ENCODE measurements at regions not wholly inside any gene's neighbourhood (a gene's known extent, or its start where the extent isn't known, plus 50 kb on each side); places are given as distances from the start of the nearest gene placed in this dataset.

DNA sequence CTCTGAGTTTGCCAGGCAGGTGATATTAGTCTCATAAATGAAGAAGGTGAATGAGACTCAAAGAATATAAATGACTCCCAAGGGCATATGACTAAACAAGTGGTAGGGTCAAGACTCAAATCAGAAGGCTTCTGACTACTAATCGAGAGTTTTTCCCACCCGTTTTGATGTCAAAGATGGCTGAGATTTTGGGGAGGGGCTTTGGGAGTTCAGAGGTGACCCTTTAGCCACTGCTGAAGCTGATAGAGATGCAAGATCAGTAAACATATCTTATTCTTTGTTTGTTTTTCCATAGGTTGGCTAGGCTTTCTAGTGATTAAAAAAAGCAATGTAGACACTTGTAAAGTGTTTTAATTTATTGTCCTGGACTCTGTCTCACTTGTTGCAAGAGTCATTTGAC lies 239.6 kb upstream of the PLEKHG7 start:
- H3K27ac ChIP-seq (ENCODE audit: insufficient read depth in 1 of 2, low read depth in 1 of 2, low read length in 2 of 2, poor library complexity in 1 of 2, severe bottlenecking in 2 of 2) = no peak overlapping the region
- no peak overlapping the region for H3K4me3 ChIP-seq (ENCODE audit: control insufficient read depth in 1 of 7, extremely low read depth in 1 of 7, insufficient read depth in 4 of 7, low read depth in 2 of 7, low read length in 6 of 7)
- no peaks in the 10 kb centered on the region for H3K36me3 ChIP-seq (ENCODE audit: control insufficient read depth in 4 of 4, insufficient read depth in 4 of 4, low read length in 3 of 4)
- POLR2A ChIA-PET = no interaction called here
- DNase-seq = no peak
- H3K27me3 ChIP-seq (replicated peaks in 2 of 5; ENCODE audit: control insufficient read depth in 4 of 5, insufficient read depth in 5 of 5, low read length in 4 of 5) = no peaks in the 10 kb centered on the region
- no peaks in the 10 kb centered on the region for H3K9me3 ChIP-seq (ENCODE audit: control extremely low read depth in 1 of 5, control insufficient read depth in 4 of 5, insufficient read depth in 2 of 5, low read depth in 1 of 5, low read length in 4 of 5)
- CTCF ChIA-PET = interaction anchor here (1.2 kb wide), 1 partner anchor 54 kb away, joined by 3 read pairs; no protein-coding TSS in a partner anchor
- 94% methylated on average over 2 of the region's 2 CpGs for WGBS (ENCODE audit: insufficient coverage)
- H3K4me1 ChIP-seq (ENCODE audit: control extremely low read depth in 1 of 4, control insufficient read depth in 4 of 4, insufficient read depth in 4 of 4, low read length in 3 of 4) = peaks cover 2 to 17% (median 7%) of the 10 kb centered on the region in 4 experiments

DNA sequence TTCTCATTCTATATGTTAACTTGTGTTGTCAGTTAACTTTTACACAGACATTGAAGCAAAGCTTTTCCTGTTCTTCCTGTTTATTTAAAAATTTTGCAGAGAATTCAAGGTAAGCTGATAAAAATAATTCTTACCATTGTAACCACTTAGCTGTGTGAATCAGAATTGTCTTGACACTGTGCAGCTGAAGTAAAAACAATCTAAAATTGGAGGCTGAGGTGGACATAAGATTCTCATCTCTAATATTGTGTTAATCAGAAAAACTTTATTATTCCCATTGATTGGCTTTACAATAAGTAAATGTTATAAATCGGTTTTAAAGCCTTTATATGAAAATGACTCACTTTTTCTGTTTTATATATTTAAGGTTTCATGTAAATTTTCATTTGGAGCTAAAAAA lies 240.3 kb upstream of the PLEKHG7 start:
- no peak for DNase-seq
- POLR2A ChIA-PET = no interaction called here

GRCh38 chr12:92462049-92462448 lies 240.7 kb upstream of the PLEKHG7 start:
- no CpG with 5 or more reads among the region's 3 CpGs for WGBS (ENCODE audit: insufficient coverage)
- no peak overlapping the region for H3K27ac ChIP-seq (ENCODE audit: insufficient read depth in 1 of 2, low read depth in 1 of 2, low read length in 2 of 2, poor library complexity in 1 of 2, severe bottlenecking in 2 of 2)
- no peaks in the 10 kb centered on the region for H3K36me3 ChIP-seq (ENCODE audit: control insufficient read depth in 4 of 4, insufficient read depth in 4 of 4, low read length in 3 of 4)
- peak in 2 of 3 donors; percentile 43 to 47 for DNase-seq
- H3K4me3 ChIP-seq (ENCODE audit: control insufficient read depth in 1 of 7, extremely low read depth in 1 of 7, insufficient read depth in 4 of 7, low read depth in 2 of 7, low read length in 6 of 7) = peak overlapping the region in 1 of 7 experiments; percentile 2
- ChIA-PET CTCF (interaction anchor here (1.2 kb wide), 1 partner anchor 53 kb away, joined by 3 read pairs; no protein-coding TSS in a partner anchor), POLR2A (no interaction called here)
- H3K9me3 ChIP-seq (ENCODE audit: control extremely low read depth in 1 of 5, control insufficient read depth in 4 of 5, insufficient read depth in 2 of 5, low read depth in 1 of 5, low read length in 4 of 5) = no peaks in the 10 kb centered on the region
- peaks cover 2 to 17% (median 7%) of the 10 kb centered on the region in 4 experiments for H3K4me1 ChIP-seq (ENCODE audit: control extremely low read depth in 1 of 4, control insufficient read depth in 4 of 4, insufficient read depth in 4 of 4, low read length in 3 of 4)
- H3K27me3 ChIP-seq (replicated peaks in 2 of 5; ENCODE audit: control insufficient read depth in 4 of 5, insufficient read depth in 5 of 5, low read length in 4 of 5) = no peaks in the 10 kb centered on the region

More for the DNA sequence above, 240.3 kb upstream of the PLEKHG7 start:
- H3K36me3 ChIP-seq (ENCODE audit: control insufficient read depth in 4 of 4, insufficient read depth in 4 of 4, low read length in 3 of 4) = no peaks in the 10 kb centered on the region
- peaks cover 2 to 17% (median 7%) of the 10 kb centered on the region in 4 experiments for H3K4me1 ChIP-seq (ENCODE audit: control extremely low read depth in 1 of 4, control insufficient read depth in 4 of 4, insufficient read depth in 4 of 4, low read length in 3 of 4)
- no peak overlapping the region for H3K4me3 ChIP-seq (ENCODE audit: control insufficient read depth in 1 of 7, extremely low read depth in 1 of 7, insufficient read depth in 4 of 7, low read depth in 2 of 7, low read length in 6 of 7)
- H3K27me3 ChIP-seq (replicated peaks in 2 of 5; ENCODE audit: control insufficient read depth in 4 of 5, insufficient read depth in 5 of 5, low read length in 4 of 5) = no peaks in the 10 kb centered on the region
- no peaks in the 10 kb centered on the region for H3K9me3 ChIP-seq (ENCODE audit: control extremely low read depth in 1 of 5, control insufficient read depth in 4 of 5, insufficient read depth in 2 of 5, low read depth in 1 of 5, low read length in 4 of 5)
- WGBS (ENCODE audit: insufficient coverage) = no CpG with 5 or more reads among the region's 1 CpG
- CTCF ChIA-PET = interaction anchor here (1.2 kb wide), 1 partner anchor 54 kb away, joined by 3 read pairs; no protein-coding TSS in a partner anchor
- H3K27ac ChIP-seq (ENCODE audit: insufficient read depth in 1 of 2, low read depth in 1 of 2, low read length in 2 of 2, poor library complexity in 1 of 2, severe bottlenecking in 2 of 2) = no peak overlapping the region

DNA sequence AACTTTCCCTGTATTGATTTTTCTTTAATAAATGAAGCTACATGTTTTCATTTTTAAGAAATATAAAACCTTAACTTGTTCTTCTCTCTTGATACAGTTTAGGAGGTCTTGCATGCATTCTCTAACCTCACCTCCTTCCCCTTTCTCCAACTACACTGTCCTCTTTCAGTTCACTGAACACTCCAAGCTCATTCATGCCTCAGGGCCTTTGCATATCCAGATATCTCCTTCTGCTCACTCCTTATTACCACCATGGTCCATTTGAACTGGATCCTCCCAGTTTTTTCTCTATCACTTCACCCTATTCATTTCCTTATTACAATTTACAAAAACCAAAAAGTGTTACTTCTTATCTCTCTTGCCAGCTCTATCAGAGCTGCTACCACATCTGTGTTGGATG lies 242.9 kb upstream of the PLEKHG7 start:
- H3K4me3 ChIP-seq (ENCODE audit: control insufficient read depth in 1 of 7, extremely low read depth in 1 of 7, insufficient read depth in 4 of 7, low read depth in 2 of 7, low read length in 6 of 7) = no peak overlapping the region
- no peak for DNase-seq
- CTCF ChIA-PET = no interaction called here
- no peaks in the 10 kb centered on the region for H3K27me3 ChIP-seq (replicated peaks in 2 of 5; ENCODE audit: control insufficient read depth in 4 of 5, insufficient read depth in 5 of 5, low read length in 4 of 5)
- H3K4me1 ChIP-seq (ENCODE audit: control extremely low read depth in 1 of 4, control insufficient read depth in 4 of 4, insufficient read depth in 4 of 4, low read length in 3 of 4) = peaks cover 2 to 17% (median 7%) of the 10 kb centered on the region in 4 experiments
- H3K36me3 ChIP-seq (ENCODE audit: control insufficient read depth in 4 of 4, insufficient read depth in 4 of 4, low read length in 3 of 4) = no peaks in the 10 kb centered on the region
- H3K27ac ChIP-seq (ENCODE audit: insufficient read depth in 1 of 2, low read depth in 1 of 2, low read length in 2 of 2, poor library complexity in 1 of 2, severe bottlenecking in 2 of 2) = no peak overlapping the region
- POLR2A ChIA-PET = no interaction called here
- no peaks in the 10 kb centered on the region for H3K9me3 ChIP-seq (ENCODE audit: control extremely low read depth in 1 of 5, control insufficient read depth in 4 of 5, insufficient read depth in 2 of 5, low read depth in 1 of 5, low read length in 4 of 5)

DNA sequence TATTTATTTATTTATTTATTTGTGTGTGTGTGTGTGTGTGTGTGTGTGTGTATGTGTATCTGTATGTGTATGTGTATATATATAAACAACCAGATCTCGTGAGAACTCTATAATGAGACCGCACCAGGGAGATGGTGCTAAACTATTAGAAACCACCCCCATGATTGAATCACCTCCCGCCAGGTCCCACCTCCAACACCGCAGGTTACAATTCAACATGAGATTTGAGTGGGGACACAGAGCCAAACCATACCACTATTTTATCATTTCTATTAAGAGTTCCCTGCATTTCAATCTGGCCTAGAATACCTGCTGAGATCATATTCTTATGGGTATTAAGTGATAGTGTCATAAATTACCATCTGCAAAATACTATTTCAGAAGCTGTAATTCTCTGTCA lies 243.8 kb upstream of the PLEKHG7 start:
- POLR2A ChIA-PET = no interaction called here
- WGBS (ENCODE audit: insufficient coverage) = no CpG with 5 or more reads among the region's 4 CpGs
- DNase-seq = no peak
- Histone ChIP-seq H3K4me1 (ENCODE audit: control extremely low read depth in 1 of 4, control insufficient read depth in 4 of 4, insufficient read depth in 4 of 4, low read length in 3 of 4) (peaks cover 2 to 17% (median 7%) of the 10 kb centered on the region in 4 experiments), H3K27ac (ENCODE audit: insufficient read depth in 1 of 2, low read depth in 1 of 2, low read length in 2 of 2, poor library complexity in 1 of 2, severe bottlenecking in 2 of 2) (no peak overlapping the region), H3K36me3 (ENCODE audit: control insufficient read depth in 4 of 4, insufficient read depth in 4 of 4, low read length in 3 of 4) (no peaks in the 10 kb centered on the region), H3K9me3 (ENCODE audit: control extremely low read depth in 1 of 5, control insufficient read depth in 4 of 5, insufficient read depth in 2 of 5, low read depth in 1 of 5, low read length in 4 of 5) (no peaks in the 10 kb centered on the region), H3K4me3 (ENCODE audit: control insufficient read depth in 1 of 7, extremely low read depth in 1 of 7, insufficient read depth in 4 of 7, low read depth in 2 of 7, low read length in 6 of 7) (no peak overlapping the region), H3K27me3 (replicated peaks in 2 of 5; ENCODE audit: control insufficient read depth in 4 of 5, insufficient read depth in 5 of 5, low read length in 4 of 5) (no peaks in the 10 kb centered on the region)
- CTCF ChIA-PET = no interaction called here

DNA sequence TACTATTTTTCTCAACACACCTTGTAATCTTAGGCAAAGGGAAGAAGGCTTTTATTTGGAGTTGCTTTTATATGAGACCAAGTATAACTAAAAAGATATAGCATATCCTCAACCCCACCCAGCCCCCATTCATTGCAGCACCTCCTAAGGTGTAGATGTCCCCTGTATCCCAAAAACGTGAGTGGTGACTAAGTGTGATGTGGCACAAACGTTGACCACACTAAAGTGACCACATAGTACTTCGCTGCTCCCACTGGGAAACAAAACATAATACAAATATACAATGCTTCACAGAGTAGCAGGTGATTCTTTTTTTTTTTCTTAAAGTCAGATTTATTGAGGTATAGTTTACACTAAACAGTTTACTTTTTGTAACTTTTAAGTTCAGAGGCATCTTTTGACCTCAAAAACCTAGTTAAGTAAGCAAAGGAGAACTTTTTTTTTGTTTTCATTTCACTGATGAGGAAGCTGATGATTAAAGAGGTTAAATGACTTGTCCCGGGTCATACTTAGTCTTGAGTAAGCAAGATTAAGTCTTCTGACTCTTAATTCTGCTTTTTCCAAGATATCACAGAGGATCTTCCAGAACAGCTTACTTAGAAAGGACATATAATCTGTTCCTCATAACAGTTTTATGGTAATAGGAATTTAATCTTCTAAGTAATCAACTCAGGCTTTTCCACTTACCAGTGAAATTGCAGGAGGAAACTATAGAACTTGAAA lies 245.2 kb upstream of the PLEKHG7 start:
- ChIA-PET POLR2A (no interaction called here), CTCF (no interaction called here)
- 80% methylated on average over 1 of the region's 4 CpGs for WGBS (ENCODE audit: insufficient coverage)

DNA sequence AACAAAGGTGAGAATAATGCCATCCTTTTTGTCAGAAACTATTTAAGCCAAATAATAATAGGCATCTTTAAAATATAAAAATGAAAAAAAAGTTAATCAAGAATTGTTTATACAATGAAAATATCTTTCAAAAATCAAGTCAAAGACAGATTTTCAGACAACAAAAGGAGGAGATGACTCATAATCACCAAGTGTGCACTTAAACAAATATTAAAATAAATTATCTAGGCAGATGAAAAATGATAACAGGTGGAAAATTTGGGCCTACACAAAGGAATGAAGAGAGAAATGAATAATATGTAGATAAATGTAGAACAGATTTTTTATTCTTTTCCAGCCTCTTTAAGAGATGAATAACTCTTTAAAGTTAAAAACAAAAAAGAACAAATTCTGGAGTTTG lies 250.0 kb upstream of the PLEKHG7 start:
- ChIA-PET CTCF (interaction anchor here (0.9 kb wide), 1 partner anchor 22 kb away, joined by 3 read pairs; no protein-coding TSS in a partner anchor), POLR2A (no interaction called here)
- H3K4me1 ChIP-seq (ENCODE audit: control extremely low read depth in 1 of 4, control insufficient read depth in 4 of 4, insufficient read depth in 4 of 4, low read length in 3 of 4) = no peaks in the 10 kb centered on the region
- H3K9me3 ChIP-seq (ENCODE audit: control extremely low read depth in 1 of 5, control insufficient read depth in 4 of 5, insufficient read depth in 2 of 5, low read depth in 1 of 5, low read length in 4 of 5) = peaks cover 0 to 5% (median 1%) of the 10 kb centered on the region in 5 experiments
- no peak overlapping the region for H3K4me3 ChIP-seq (ENCODE audit: control insufficient read depth in 1 of 7, extremely low read depth in 1 of 7, insufficient read depth in 4 of 7, low read depth in 2 of 7, low read length in 6 of 7)
- no peaks in the 10 kb centered on the region for H3K36me3 ChIP-seq (ENCODE audit: control insufficient read depth in 4 of 4, insufficient read depth in 4 of 4, low read length in 3 of 4)
- no peaks in the 10 kb centered on the region for H3K27me3 ChIP-seq (replicated peaks in 2 of 5; ENCODE audit: control insufficient read depth in 4 of 5, insufficient read depth in 5 of 5, low read length in 4 of 5)
- no peak for DNase-seq
- H3K27ac ChIP-seq (ENCODE audit: insufficient read depth in 1 of 2, low read depth in 1 of 2, low read length in 2 of 2, poor library complexity in 1 of 2, severe bottlenecking in 2 of 2) = no peak overlapping the region

More for the DNA sequence above, 245.2 kb upstream of the PLEKHG7 start:
- Histone ChIP-seq H3K27me3 (replicated peaks in 2 of 5; ENCODE audit: control insufficient read depth in 4 of 5, insufficient read depth in 5 of 5, low read length in 4 of 5) (no peaks in the 10 kb centered on the region), H3K9me3 (ENCODE audit: control extremely low read depth in 1 of 5, control insufficient read depth in 4 of 5, insufficient read depth in 2 of 5, low read depth in 1 of 5, low read length in 4 of 5) (no peaks in the 10 kb centered on the region), H3K4me3 (ENCODE audit: control insufficient read depth in 1 of 7, extremely low read depth in 1 of 7, insufficient read depth in 4 of 7, low read depth in 2 of 7, low read length in 6 of 7) (no peak overlapping the region), H3K36me3 (ENCODE audit: control insufficient read depth in 4 of 4, insufficient read depth in 4 of 4, low read length in 3 of 4) (no peaks in the 10 kb centered on the region), H3K4me1 (ENCODE audit: control extremely low read depth in 1 of 4, control insufficient read depth in 4 of 4, insufficient read depth in 4 of 4, low read length in 3 of 4) (peaks cover 2 to 16% (median 6%) of the 10 kb centered on the region in 4 experiments), H3K27ac (ENCODE audit: insufficient read depth in 1 of 2, low read depth in 1 of 2, low read length in 2 of 2, poor library complexity in 1 of 2, severe bottlenecking in 2 of 2) (no peak overlapping the region)
- no peak for DNase-seq
